ENCODE measurements at regions not wholly inside any gene's neighbourhood (a gene's known extent, or its start where the extent isn't known, plus 50 kb on each side); places are given as distances from the start of the nearest gene placed in this dataset.

- no peak for DNase-seq (ENCODE audit: low read depth)
- no peak overlapping the region for H3K4me3 ChIP-seq (ENCODE audit: low read depth, low read length)
- TF ChIP-seq CTCF (IDR thresholded peaks at IDR 0.05; ENCODE audit: insufficient read depth, low read length, poor library complexity, severe bottlenecking), result no peak
- H3K36me3 ChIP-seq (ENCODE audit: control insufficient read depth, insufficient read depth, low read length), result no peaks in the 10 kb centered on the region
- no peaks in the 10 kb centered on the region for H3K27me3 ChIP-seq (ENCODE audit: control insufficient read depth, insufficient read depth, low read length)
Observed at GRCh38 chr7:96377399-96377798, 55.5 kb upstream of the SLC25A13 start.

All from kidney epithelial cell (primary cell).